ENCODE measurements at regions not wholly inside any gene's neighbourhood (a gene's known extent, or its start where the extent isn't known, plus 50 kb on each side); places are given as distances from the start of the nearest gene placed in this dataset.

DNA sequence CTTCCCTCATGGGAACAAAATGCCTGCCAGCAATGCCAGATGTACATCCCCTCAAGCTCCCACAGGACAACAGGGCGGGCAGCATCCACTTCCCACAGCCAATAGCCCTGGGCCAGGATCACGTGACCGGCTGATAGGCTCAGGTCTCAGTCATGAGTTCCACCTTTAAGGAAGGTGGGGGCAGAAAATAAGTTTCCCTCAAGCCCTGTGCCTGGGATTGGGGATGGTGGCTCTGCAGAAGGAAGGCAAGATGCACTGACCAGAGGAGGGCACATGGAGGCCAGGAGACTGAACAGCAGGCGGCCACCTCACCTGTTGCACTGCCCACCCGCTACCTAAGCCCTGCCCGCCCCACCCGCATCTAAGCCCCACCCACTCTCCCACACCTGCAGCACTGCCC lies 149.1 kb downstream of the BMP7 start:
- no peak for DNase-seq

GRCh38 chr20:57118107-57118769 lies 148.2 kb downstream of the BMP7 start:
- no peak for DNase-seq

All from inflammatory macrophage treated with lipopolysaccharide for 4 hours (primary cell).